ENCODE measurements at regions not wholly inside any gene's neighbourhood (a gene's known extent, or its start where the extent isn't known, plus 50 kb on each side); places are given as distances from the start of the nearest gene placed in this dataset.
"Not testable (repeated sequence)": the region's sequence is repeated elsewhere in the genome, so short reads cannot be mapped to it uniquely, and the experiment has no call there.

DNA sequence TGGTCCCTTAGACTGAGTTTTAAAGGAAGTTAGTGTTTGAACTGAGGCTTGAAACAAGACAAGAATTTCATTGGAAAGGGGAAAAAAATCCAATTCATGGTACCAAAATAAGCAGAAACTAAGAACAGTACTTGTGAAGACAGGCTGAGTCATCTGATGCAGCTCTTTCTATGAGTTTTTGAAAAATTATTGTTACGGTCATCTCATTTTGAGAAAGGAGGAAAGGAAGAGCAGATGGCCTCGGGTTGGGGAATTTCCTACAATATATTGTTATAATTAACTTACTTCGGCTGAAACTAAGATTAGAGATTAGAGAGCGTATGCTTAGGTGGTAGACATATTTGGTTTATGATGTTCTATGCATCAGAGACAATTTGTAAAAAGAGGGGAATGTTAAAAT, 2164.8 kb upstream of the AGA start:
- WGBS, 3 donors = 72 to 78% (median 73%) methylated on average over 4 of the region's 4 CpGs

DNA sequence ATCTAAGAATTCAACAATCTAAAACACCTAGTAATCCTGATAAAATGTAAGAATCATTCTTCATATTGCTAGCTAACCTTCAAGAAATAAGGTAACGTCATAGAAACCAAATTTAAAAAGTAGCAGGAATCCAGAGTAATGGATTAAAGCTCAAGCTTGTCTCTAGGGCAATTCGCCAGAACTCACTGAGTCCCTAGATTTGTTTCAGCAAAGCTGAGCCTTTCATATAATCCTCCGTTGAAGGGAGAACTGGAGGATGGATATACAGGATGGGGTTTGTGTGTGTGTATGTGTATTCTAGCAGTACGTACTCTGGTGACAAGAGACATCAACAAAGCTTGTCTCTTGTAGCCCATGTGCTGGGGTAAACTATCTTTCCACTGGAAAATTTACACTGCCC, 2173.5 kb upstream of the AGA start:
- H3K27ac ChIP-seq (ENCODE audit: low read depth, low read length) = no peak overlapping the region
- WGBS, 3 donors = 52 to 65% (median 54%) methylated on average over 4 of the region's 4 CpGs

More for the DNA sequence above, 2164.8 kb upstream of the AGA start:
- no peak overlapping the region for H3K27ac ChIP-seq (ENCODE audit: low read depth, low read length)

DNA sequence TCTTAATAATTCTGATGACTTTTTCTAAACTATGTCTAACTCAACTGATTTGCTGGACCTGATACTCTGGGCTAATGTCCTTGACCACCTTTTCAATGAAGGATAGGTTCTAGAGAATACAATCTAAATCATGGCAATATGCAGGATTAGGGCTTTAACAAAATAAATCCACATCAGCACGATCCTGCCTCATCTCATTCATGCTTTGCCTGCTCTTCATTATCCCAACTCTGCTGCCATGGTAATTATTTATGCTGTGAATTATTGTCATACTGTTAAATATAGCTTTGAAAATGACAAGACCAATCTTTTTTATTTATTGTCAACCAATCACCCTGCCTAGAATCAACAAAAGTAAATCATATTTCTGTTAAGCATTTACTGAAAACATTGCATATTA, 2176.7 kb upstream of the AGA start:
- 56 to 79% (median 68%) methylated on average over 1 of the region's 1 CpG for WGBS, 3 donors
- H3K27ac ChIP-seq (ENCODE audit: low read depth, low read length) = no peak overlapping the region

DNA sequence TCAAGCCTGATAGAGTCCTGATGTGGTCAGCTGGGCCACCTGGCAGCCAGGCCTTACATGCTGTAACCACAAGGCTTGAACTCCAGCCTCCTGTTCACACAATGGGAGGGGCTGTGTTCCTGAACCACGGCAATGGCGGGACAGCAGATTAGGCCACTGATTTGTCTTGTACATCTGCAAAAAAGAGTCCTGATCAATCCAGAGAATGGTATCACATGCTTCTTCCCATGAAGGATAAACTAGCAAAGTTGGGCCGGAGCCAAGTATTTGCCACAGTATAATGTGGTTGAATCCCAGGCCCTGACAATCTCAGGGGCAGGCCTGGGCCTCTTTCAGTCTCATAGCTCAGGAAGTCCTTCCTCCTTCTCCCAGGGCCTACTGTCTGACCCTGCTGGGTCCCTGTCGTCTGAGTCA, 2182.5 kb upstream of the AGA start:
- H3K27ac ChIP-seq (ENCODE audit: low read depth, low read length) = no peak overlapping the region
- WGBS, 3 donors = 51 to 58% (median 54%) methylated on average over 4 of the region's 4 CpGs

DNA sequence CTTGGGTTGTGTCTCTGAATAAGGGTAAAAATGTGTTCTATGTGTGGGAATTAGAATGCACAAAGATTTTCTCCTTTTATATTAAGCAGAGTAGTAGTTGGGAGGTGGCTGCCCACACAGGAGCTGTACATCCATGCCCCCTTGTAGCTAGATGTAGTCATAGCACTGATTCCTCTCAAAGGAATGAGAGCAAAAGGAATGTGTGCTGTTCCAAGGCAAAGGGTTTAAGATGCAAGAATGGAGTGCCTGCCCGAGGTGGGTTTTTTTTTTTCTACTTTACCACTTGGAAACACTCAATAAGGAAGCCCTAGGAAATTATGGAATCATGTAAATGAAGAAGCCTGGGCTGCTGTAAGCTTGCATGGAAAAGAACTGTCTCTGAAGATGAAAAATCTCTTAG, 2183.2 kb upstream of the AGA start:
- WGBS, 3 donors = 40 to 66% (median 54%) methylated on average over 1 of the region's 1 CpG
- H3K27ac ChIP-seq (ENCODE audit: low read depth, low read length) = no peak overlapping the region

DNA sequence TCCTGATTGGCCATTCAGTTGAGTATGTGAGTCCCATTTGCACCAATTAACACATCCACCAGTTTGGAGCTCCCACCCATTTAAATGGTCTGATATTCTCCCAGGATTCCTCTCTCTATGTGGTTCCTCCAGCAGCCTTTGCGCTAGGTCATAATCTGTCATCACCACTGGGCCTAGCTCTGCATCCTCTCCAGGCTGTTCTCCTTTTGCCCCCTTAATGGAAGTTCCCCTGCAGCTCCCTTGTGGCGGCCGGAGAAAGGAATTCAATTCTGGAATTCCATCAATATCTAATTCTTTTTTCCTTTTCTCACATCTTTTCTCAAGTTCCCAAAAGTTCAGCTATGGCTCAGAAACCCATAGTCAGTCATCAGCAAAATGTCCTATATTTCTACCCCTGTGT, 2184.4 kb upstream of the AGA start:
- 44 to 79% (median 68%) methylated on average over 3 of the region's 3 CpGs for whole genome bisulfite sequencing, 3 donors

DNA sequence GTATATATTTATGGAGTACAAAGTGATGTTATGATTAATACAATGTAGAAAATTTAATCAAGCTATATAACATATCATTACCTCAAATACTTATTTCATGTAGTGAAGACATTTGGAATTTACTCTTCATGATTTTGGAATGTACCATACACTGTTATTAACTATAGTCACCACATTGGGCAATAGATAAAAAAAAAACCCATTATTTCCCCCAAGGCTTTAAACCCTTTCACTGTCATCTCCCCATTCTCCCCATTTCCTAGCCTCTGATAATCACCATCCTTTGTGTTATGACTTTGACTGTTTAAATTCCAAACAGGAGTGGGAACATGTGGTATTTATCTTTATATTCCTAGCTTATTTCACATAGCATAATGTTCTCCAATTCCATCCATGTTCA, 2189.1 kb upstream of the AGA start:
- no peak overlapping the region for H3K27ac ChIP-seq (ENCODE audit: low read depth, low read length)

More for the DNA sequence above, 2184.4 kb upstream of the AGA start:
- no peak overlapping the region for H3K27ac ChIP-seq (ENCODE audit: low read depth, low read length)

DNA sequence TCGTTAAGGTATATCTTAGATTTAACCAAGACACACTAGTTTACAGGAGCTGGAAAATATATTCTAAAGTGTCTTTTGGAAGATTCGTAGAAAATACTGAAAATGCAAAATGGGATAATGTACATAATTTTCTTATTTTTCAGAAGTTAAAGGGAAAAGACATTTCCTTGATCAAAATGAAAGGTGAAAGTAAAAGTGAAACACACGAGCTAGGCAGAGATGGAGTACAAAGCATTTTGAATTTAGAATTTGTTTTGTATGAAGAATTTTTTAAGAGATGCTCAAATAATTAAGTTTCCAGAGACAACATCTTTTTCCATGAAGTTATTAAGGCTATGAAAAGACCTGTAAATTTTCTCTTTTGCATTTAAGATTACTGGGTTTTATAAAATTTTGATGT, 2192.6 kb upstream of the AGA start:
- no peak overlapping the region for H3K27ac ChIP-seq (ENCODE audit: low read depth, low read length)
- 41 to 58% (median 54%) methylated on average over 3 of the region's 3 CpGs for WGBS, 3 donors

DNA sequence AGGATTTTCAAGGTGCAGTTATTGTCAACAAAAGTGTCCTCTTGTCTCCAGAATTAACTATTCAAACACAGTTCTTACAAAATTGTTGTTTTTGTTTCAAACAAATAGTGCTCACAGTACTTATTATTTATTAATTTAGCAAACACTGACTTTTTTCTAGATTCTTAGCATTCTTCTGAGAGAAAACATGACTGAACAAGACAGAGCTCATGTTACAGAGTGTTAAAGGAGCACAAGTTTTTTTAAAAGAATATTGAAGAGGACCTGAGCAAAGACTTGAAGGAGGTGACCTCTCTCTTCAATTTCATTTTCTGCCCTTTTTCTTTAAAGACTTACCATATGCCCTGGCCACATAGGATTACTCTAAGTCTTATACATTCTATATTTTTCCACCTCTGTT, 2220.3 kb upstream of the AGA start:
- H3K27ac ChIP-seq (ENCODE audit: low read depth, low read length) = no peak overlapping the region

DNA sequence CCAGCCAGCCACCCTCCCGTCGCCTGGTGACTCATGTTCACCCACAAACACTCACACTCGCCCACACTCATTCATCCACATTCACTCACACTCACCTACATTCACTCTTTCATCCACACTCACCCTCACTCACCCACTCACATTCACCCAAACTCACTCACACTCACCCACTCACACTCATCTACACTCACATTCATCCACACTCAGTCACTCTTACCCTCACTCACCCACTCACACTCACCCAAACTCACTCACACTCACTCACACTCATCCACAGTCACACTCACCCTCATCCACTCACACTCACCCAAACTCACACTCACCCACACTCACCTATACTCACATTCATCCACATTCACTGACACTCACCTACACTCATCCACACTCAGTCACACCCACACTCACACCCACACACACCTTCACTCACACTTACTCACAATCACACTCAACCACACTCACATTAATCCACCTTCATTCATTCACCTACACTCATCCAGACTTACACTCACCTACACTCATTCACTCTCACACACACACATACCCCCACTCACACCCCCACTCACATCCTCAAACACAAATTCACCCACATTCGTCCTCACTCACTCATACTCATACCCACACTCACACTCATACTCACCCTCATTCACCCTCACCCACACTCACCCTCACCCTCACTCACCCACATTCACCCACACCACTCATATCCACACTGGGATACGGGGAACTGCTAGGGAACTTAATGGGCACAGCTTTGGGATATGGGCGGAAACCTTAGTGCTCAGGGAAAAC, 2221.6 kb upstream of the AGA start:
- no peak overlapping the region for H3K27ac ChIP-seq (ENCODE audit: low read depth, low read length)
- 79 to 94% (median 87%) methylated on average over 6 of the region's 6 CpGs for WGBS, 3 donors

DNA sequence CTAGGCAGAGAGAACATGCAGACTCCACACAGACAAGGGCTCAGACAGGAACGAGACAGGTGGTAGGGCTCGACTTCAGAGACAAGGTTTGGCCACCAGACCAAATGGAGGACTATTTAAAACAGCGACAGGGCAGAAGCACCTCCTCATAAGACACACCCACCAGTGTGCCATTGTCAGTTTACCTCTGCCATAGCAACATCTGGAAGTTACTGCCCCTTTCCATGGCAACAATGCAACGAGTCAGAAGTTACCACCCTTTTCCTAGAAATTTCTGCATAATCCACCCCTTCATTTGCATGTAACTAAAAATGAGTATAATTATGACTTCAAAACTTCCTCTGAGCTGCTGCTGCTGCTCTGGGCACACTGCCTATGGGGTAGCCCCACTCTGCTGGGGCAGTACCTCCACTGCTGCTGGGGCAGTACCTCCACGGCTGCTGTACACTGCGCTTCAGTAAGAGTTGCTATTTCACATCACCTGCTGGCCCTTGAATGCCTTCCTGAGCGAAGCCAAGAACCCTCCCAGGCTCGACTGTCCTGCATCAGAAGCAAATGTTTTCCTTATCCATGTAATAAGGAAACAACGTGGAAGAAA, 2222.3 kb upstream of the AGA start:
- no peak overlapping the region for H3K27ac ChIP-seq (ENCODE audit: low read depth, low read length)
- WGBS, 3 donors = 79 to 82% (median 79%) methylated on average over 9 of the region's 9 CpGs

DNA sequence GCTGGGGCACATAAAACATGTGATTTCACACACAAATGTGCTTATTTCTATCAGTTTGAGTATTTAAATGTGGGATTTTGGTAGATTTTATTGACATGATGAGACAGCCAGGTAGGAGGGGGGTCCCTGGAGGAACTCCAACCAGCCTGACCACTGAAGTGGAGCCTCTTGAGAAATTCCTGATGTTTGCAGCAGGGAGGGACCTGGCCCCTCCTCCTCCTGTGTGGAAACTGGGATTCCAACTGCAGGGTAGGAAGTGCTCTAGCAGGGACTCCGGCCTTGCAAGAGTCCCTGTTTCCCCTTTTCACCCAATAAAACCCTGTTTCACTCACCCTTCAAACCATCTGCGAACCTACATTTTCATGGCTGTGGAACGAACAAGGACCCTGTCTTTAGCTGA, 2224.0 kb upstream of the AGA start:
- 55 to 63% (median 56%) methylated on average over 3 of the region's 3 CpGs for WGBS, 3 donors
- no peak overlapping the region for H3K27ac ChIP-seq (ENCODE audit: low read depth, low read length)

DNA sequence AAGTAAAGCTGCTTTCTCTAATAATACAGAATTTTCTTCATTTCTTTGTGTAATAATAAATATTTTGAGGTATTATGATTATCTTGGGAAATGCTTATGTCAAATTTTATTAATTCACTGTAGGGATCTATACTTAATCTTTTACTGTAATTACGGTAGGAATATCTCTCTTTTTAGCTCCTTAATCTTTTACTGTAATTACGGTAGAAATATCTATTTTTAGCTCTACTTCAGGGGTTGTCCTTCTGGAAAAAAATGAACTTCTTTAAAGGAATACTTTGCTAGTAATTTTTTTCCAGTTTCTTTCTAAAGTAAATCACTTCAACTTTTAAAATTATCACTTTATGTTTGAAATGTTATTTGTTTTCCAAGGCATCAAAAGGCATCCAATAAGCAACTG, 2229.4 kb upstream of the AGA start:
- WGBS, 3 donors = 64 to 68% (median 65%) methylated on average over 2 of the region's 2 CpGs
- no peak overlapping the region for H3K27ac ChIP-seq (ENCODE audit: low read depth, low read length)

DNA sequence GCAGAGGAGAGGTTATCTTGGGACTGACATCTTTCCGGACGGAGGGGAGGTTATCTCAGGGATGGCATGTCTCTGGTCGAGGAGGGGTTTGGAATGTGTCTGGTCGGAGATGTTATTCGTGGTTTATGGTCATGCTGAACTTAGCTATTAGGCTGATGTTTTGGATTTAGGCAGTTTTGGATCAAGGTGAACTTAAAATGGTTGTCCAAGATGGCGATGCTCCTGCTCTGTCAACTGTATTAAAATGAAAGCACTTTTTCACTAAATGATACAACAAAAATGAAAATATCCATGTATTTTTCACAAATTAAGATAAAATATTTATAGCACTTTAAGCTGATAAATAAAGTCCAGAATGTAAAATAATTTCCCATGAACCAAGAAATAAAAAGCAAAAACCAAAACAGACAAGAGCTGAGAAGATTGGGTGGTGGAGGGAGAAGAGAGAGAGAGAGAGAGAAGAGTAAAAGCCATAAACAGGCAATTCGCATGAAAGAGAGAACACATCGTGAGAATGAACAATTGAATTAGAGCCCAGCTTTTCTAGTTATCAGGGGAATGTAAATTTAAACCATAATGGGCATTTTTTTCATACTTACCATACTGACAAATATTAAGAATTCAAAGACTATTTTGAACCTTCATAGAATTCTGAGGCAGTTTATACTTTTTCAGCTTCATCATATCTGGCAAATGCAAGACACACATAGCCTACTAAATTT, 2236.0 kb upstream of the AGA start:
- WGBS, 3 donors = 66 to 77% (median 73%) methylated on average over 8 of the region's 8 CpGs
- no peak overlapping the region for H3K27ac ChIP-seq (ENCODE audit: low read depth, low read length)

DNA sequence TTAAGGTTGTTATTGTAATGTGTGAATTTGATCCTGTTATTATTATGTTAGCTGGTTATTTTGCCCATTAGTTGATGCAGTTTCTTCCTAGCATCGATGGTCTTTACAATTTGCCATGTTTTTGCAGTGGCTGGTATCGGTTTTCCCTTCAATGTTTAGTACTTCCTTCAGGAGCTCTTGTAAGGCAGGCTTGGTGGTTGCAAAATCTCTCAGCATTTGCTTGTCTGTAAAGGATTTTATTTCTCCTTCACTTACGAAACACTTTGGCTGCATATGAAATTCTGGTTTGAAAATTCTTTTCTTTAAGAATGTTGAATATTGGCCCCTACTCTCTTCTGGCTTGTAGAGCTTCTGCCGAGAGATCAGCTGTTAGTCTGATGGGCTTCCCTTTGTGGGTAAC, 2241.4 kb upstream of the AGA start:
- 77 to 79% (median 78%) methylated on average over 4 of the region's 4 CpGs for WGBS, 3 donors
- not testable (repeated sequence) for H3K27ac ChIP-seq (ENCODE audit: low read depth, low read length)

DNA sequence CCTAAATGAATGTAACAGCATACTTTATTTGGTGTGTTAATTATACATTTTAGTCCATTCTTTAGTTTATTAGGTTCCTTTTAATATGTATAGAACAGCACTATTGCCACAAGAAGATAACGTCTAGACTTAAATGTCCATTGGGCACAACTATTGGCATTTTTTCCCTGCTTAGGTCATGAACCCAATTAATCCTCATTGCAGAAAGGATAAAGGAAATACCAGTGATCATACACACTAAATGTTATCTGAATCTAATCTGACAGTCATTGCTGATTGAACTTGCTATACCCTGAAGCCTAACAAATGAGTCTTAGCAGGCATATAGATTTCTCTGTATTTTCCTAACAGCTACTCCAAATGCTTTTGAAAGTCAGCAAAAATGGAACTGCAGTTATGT, 2250.0 kb upstream of the AGA start:
- no peak overlapping the region for H3K27ac ChIP-seq (ENCODE audit: low read depth, low read length)
- 12 to 44% (median 37%) methylated on average over 1 of the region's 1 CpG for WGBS, 3 donors

DNA sequence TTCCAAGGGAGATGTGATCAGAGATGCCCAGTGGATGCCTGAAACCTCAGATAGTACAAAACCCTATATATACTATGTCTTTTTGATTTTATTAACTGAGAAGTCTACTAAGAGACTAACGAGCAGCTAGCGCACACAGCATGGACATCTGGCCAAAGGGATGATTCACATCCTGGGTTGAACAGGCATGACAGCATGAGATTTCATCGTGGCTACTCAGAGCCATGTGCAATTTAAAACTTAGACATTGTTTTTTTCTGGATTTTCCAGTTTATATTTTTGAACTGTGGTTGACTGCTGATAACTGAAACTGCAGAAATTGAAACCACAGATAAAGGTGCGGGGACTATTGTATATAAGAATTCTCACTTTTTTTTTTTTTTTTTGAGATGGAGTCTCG, 2252.9 kb upstream of the AGA start:
- H3K27ac ChIP-seq (ENCODE audit: low read depth, low read length) = no peak overlapping the region
- 80 to 88% (median 87%) methylated on average over 5 of the region's 5 CpGs for WGBS, 3 donors

DNA sequence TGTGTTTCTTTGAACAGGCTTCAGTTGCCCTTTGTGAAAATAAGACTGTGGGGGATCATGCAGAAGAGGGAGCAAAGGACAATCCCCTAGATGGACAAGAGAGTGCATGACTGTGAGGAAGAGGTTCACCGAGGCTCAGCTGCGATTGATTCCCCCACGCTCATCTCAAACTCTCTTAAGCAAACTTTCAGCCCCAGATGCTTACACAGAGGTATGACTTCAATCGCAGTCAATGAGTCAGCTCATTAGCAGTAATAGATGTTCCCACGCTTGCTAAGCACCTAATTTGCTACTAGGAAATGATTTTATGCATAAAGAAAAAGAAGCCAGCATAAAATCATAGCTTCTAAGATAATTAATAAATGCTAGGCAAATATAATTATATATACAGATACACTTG, 2256.1 kb upstream of the AGA start:
- 35 to 87% (median 82%) methylated on average over 5 of the region's 5 CpGs for WGBS, 3 donors
- no peak overlapping the region for H3K27ac ChIP-seq (ENCODE audit: low read depth, low read length)

DNA sequence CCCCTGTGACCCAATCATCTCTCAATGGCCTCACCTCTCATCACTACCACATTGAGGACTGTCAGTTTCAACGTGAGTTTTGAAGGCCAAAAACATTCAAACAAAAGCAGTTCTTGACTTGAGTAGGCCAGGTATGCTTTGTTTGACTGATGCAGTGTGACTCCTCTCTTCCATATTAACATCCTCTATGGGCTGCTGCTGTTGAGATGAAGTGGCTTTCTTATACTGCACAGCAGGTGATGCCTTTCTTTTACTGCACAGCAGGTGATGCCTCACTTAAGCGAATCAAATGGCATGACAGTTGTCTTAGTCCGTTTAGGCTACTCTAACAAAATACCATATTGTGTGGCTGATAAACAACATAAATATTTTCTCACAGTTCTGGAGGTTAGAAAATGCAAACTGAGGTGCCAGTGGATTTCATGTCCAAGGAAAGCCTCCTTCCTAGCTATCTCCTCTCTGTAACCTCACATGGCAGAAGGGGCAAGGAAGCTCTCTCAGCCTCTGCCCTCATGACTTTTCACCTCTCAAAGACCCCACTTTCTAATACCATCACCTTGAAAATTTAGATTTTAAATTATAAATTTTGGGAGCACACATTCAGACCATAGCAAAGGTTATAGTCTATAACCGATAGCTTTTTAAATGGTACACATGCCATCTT, 2267.9 kb upstream of the AGA start:
- 33 to 55% (median 50%) methylated on average over 4 of the region's 4 CpGs for WGBS, 3 donors
- no peak overlapping the region for H3K27ac ChIP-seq (ENCODE audit: low read depth, low read length)
